T-helper 9 cell (primary cell): ENCODE measurements at regions not wholly inside any gene's neighbourhood (a gene's known extent, or its start where the extent isn't known, plus 50 kb on each side); places are given as distances from the start of the nearest gene placed in this dataset.

Experiments
- DNase-seq: peaks from one replicate; pipeline ENCODE4 v3.0.0-alpha.2; 2020

DNA sequence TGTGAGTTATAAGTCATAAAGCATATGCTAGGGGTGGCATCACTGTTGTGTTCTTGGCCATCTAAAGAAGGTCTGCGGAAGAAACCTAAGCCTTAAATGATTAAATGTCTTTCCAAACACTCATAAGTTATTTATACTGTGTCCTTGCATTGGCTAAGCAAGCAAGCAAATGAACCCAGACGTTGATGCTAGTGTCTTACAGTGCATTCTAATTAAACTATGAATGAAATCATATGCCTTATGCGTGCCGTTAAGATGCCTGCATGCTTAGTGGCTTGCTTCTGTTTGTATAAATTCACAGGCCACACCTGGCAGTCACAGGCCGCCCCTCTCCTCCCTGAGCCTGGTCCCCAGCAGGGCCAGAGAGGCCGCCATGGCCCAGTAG lies 49.9 kb downstream of the RIN2 start:
- DNase-seq: no peak

DNA sequence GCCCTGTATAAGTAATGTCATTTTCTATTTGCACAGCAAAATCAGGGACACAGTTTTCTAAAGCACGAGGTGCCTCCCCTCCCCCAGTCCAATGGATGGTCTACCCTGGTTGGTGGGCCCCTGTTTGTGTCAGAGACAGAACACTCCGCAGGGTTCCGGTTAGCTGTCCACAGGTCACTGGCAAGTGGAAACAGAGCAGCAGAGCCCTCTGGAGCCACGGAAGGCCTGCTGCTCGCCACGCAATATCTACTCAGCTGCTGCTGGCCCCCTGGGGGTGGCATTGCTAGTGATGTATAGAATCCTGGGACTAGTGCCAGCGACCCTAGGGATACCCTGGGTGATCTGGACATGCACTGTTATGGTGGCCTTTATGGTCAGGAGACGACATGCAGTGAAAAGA lies 50.4 kb downstream of the RIN2 start:
- DNase-seq: no peak

DNA sequence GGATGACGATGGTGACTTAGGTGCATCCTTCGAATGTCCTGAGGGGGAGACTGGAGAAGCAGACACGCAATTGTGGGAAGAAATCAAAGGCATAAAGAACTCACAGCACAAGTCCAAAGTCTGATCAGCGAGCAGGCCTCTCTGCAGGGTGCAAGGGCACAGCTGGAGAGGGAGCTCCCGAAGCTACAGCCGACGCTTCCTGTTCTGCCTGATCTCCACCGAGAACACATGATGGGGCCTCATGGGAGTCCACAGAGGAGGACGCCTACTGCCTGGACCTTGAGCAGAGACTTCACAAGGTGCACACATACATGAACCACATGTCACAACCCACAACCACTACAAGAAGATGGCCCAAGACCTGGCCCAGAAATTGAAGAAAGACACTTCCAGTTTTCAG lies 51.4 kb downstream of the RIN2 start:
- no peak for DNase-seq

DNA sequence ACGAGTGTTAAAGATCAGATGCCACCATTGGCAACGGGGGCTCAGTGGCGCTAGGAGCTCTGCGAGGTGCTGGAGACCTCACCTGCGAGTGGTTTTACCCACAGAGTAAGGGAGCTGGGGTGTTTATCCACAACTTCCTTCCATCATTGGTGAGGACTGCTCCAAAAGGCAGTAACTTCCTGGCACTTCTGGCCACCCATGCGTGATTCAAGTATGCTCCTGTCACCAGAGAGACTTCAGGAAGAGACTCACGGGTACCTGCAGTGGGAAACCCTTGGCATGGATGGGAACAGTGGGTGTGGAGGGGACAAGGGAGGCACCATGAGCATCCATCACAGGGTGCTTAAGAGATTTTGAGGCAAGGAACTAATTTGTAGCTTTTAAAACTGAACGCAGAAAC lies 53.2 kb downstream of the RIN2 start:
- no peak for DNase-seq

DNA sequence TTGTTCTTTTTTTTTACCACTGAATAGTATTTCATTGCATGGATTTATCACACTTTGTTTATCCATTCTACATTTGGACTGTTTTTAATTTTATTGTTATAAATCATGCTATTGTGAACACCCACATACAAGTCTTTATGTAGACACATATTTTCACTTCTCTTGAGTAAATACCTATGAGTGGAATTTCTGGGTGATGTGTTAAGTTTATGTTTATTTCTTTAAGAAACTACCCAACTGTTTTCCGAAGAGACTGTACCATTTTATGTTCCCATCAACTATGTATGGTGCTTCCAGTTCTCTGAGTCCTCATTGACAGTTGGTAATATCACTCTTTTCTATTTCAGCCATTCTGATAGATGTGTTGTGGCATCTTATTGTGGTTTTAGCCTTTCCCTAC lies 54.0 kb downstream of the RIN2 start:
- DNase-seq: no peak

DNA sequence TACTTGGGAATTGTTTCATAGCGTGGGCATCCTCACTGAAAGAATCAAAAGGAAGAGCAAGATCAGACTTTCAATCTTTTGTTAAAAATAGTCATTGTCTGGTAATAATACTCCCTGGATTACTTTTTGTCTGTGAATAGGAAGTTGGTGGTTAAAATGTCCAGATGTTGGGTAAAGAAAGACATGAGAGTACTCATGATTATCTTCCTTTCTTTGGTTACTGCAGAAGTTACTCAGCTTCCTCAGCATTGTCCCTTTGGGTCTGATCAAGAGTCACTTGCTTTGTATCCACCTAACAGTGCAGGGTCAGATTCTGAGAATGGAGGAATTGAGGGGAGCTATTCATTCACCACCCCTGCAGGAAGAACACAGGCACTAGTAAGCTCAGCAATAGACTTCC lies 54.6 kb downstream of the RIN2 start:
- DNase-seq: no peak

DNA sequence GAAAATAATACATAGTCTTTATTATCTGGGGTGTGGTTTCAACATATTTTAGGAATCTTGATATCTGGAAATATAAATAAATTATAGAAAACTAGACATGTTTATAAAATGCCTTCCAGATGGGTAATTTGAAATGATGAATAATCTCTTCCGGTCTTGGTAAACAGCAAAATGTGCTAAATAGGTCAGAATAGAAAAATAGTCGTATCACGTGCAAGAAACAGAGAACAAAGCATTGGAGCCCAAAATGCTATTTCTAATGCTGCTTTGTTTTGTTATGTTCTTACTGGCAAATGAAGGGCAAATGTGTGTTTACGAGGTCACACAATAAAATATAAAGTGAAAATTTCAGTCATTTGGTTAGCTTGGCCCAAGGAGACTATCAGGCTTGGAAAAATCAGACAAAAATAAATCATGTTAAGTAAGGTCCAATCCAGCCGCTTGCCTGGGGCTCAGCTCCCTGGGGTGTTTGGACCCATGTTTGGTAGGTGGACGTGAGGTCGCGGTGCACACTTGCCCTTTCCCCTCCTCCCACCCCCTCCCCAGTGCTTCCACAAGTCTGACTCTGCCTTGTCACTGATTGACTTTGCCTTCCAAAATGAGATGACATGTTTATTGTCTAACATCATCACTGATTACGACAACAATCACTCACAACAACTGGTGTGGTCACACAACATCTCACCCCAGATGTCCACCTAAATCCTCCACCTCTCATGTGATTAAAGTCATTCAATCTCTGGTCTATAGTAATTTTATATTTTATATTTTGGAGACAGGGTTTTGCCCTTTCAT lies 56.0 kb downstream of the RIN2 start:
- no peak for DNase-seq

DNA sequence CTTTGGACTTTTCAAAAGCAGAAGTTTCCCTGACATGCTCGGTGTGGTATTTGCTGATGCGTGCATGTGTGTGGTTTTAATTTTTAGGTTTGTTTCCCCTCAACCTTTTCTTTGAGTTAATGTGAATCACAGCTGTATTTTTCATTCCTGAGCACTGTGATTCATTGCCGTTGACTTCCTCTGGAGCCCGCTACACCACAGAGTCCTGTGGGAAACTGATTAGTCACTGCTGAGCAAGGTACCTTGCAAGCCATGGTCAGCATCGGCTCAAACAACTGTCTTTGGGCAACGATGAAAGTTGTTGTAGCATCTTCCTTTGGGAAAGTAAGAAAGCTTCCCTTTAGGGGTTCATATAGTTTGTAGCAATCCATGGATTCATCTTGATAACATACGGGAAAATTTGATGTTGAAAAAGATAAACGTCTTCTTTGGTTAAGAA lies 57.5 kb downstream of the RIN2 start:
- DNase-seq: no peak

DNA sequence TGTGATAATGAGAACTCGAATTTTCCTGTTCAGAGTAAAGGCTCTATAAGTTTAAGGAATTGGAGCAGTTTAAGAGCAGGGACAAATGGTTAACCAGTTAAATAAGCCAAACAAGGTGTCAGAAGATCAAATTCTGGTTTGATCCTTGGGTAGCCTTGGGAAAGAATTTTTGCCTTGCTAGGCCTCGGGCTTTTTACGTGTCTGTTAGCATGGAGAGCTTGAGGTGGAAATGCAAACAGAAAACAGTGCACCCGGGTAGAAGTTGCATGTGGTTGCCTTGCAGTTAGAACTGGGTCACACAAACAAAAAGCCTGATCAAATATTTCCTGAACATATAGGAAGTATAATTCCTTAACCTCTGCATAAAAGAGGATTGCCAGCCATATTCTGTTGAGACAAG lies 58.3 kb downstream of the RIN2 start:
- no peak for DNase-seq

DNA sequence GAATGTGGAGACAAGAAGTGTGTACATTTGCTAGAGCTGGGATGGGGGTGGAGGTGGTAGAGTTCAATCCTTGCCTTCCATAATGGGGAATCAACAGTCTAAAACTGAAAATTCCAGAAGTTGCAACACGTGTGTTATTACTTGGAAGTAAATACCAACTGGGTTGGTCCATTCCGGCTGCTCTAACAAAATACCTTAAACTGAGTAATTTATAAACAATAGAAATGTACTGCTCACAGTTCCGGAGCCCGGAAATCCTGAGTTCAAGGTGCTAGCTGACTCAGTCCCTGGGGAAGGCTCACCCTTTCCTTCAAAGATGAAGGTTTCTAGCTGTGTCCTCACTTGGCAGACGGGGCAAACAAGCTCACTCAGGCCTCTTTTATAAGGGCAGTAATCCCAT lies 59.0 kb downstream of the RIN2 start:
- DNase-seq: no peak

DNA sequence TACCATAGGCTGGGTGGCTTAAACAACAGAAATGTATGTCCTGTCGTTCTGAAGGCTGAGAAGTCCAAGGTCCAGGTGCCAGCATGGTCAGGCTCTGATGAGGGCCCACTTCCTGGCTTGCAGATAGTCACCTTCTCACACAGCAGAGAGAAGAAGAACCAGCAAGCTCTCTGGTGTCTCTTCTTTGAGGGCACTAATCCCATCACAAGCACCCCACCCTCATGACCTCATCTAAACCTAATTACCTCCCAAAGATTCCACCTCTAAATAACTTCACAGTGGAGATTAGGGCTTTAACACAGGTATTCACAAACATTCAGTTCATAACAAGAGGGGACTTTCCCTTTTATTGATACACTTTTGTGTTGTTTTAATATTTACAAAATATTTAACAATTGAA lies 61.1 kb downstream of the RIN2 start:
- no peak for DNase-seq

DNA sequence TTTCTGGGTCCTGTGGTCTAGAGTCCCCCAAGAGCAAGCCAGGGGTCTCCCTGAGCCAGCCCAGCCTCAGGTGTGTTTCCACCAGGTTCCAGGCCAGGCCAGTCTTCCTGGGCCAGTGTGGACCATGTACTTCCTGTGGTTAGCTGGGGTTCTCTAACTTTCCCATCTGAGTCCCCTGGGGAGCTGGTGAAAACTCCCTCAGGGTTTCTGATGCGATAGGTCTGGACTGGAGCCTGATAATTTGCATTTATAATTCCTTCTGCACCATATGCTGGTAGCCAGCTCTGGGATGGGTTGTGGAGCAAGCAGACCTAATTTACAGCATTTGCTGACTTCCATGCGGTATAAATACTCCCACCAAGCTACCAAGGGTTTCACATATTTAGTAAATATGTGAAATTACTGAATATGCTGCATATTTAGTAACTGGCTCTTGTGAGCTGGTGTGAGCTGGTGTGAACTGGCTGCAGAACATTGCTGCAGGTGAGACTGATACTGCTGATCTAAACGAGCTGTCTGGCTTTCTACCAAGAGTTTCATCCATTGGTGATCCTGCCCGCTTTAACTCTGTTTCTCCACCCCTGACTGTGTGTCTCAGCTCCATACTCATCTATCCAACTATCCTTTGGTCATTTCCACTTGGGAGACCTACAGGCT lies 62.6 kb downstream of the RIN2 start:
- no peak for DNase-seq

DNA sequence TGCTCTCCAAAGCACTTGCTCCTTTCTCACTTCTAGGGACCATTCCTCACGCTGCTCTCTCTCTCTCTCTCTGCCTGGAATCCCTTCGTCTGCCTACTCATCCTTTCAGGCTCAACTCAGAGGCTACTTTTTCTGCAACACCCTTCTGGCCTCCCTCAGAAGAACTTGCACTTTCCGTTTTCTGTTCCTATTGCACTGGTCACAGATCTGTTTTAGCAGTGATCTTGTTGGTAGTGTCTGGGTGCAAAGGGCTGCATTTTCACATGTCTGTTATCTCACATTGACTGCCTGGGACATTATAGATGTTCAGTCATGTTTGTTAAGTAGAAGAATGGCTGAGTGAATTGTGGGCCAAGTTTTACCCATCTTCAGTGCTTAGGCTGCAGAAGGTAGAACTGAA lies 63.5 kb downstream of the RIN2 start:
- no peak for DNase-seq

DNA sequence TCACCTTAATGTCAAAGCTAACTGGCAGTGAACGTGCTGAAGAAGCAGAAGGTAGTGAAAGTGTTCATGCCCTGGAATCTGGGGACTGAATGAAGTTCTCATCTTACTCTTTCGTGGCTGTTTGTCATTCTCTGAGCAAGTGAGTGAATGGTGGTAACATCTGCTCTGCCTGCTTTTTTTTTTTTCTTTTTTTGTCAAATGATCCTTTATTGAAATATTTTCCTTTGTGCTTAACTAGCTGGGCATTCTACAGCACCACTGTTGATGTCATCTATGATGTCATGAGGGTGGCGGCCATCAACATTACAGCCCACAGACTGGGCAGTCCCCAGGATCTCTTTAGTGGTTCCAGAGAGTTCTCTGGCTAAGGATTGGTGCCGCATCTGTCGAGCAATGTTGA lies 65.2 kb downstream of the RIN2 start:
- DNase-seq: no peak

DNA sequence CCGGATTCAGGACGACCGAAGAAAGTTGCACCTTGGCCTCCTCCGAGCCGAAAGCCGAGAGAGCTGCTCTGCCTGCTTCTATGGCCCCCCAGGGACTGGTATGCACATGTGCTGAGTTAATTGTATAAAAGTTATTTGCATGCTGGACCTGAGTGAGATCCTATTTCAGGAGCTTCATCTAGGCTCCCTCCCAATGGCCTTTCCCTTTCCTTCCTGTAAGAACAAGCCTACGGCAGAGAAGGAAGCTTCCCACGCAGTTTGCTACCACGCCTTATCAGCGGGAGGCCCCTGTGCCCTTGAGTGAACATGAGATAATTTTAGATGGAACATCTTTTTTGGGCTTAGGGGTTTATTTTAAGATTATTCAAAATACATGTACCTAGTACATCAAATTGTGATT lies 65.9 kb downstream of the RIN2 start:
- no peak for DNase-seq

DNA sequence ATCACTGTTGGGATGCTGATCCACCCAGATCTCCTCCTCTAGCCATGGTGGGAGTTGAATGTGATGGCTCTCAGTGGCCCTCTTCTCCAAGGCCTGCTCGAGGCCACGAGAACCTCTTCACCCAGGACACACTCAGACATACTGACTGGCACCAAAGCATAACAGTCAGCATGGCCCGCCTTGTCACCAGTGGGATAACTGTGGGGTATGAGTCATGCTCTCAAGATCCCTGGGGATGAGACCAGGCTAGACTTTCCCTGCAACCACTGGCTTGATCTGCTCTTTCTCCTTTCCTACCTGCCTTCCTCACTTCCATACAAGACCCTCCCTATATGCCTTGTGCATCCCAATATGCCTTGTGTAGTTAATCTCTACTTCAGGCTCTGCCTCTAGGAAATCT lies 66.8 kb downstream of the RIN2 start:
- no peak for DNase-seq

DNA sequence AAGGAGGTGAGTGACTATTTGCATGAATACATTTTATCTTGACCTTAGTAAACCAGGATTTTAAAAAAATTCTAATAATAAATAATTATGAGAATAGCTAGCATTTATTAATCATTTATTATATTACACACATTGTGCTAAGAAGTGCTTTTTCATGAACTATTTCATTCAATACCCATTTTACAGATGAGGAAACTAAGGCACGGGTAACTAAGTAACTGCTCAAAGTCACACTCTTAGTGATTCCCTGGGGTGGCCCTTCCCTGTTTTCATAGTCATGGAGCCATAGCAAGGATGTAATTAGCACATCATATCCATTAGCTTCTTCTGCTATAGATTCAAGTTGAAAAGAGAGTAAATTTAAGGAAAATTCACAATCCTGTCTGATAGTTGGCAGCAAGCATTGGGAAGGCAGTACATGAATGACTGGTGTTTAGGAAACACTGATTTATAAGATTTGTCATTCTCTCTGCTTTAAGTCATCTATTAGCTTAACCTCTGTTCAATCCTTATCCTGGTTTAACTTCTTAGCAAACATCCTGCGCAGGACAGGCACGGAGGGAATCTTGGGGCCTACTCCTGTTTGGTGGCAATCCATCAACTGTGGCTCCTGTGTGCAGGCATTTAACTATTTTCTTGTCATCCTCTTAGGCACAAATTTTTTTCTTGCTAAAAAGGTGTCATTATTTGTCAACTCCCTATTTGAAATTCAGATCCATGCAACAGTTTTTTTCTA lies 68.3 kb downstream of the RIN2 start:
- DNase-seq: no peak

DNA sequence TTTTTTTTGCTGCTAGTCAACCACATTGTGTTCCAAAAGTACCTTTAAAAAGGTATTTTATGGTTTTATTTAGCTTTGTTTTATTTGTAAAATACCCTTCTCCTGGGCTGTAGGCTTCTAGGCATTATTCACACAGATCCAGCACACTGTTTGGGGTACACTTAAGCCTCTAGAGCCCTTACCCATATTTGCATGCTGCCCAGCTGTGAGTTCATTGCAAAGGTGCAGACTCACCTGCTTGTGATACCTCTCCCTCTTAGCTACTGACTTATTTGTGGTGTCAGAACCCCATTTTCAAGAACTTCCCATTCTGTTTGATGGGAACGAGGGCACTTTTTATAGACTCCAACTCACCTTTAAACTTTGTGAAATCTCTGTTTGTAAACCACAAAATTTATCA lies 69.8 kb downstream of the RIN2 start:
- DNase-seq: no peak

DNA sequence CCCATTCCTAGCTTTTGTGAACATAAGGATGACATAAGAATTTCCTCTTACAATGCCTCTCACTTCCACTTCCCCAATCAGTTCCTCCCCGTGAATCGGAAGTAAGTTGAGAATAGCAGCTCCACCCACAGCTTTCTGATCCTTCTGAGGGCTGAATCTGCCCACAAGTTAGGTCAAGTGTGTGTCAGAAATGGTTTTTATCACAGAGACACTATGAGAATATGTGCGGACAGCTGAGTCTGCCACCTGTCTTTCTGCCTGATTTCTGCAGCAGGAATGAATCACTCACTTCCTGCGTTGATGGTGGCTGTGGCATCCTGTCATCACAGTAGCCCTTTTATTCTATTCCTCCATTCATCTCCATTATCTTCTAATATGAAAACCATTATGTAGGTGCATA lies 70.2 kb downstream of the RIN2 start:
- no peak for DNase-seq

DNA sequence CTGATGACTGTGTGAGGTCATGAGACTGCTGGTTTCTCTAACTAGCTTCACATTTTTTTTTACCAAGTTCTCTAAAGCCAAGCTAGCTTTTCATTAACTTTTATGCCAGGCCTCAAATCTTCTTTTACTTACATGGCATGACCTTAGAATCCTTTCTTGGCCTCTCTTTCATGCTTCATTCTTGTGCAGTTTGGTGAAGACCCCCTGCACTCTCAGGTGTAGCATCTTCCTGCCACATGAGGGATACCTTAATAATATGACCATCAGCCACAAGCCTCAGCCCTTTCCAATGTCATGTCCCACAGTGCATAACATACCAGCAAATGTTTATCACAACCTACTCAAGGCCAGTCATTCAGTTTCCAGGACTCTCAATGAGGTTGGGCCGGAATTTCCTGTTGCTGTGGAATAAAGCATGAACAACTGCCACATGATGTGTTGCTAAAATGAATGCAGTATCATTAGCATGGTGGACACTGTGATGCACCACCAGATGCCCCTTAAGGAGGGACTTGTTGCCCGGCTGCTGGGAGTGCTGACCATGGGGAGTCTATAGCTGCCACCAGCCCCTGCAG lies 72.2 kb downstream of the RIN2 start:
- no peak for DNase-seq

DNA sequence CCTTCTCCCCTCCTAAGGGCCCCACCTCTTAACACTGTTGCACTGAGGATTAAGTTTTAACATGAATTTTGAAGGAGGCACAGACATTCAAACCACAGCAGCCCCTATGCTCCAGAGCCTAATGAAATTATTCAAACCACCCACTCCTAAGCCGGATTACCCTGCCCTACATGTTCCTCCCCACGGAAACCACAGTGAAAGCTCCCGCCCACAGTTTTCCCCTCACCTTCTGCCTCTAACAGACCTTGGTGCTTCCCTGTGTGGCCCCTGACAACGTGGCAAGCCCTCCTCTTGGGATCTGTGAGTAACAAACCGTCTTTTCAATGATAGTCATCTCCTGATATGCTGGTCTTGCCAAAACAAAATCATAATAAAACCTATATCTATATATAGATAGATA lies 74.8 kb downstream of the RIN2 start:
- no peak for DNase-seq

DNA sequence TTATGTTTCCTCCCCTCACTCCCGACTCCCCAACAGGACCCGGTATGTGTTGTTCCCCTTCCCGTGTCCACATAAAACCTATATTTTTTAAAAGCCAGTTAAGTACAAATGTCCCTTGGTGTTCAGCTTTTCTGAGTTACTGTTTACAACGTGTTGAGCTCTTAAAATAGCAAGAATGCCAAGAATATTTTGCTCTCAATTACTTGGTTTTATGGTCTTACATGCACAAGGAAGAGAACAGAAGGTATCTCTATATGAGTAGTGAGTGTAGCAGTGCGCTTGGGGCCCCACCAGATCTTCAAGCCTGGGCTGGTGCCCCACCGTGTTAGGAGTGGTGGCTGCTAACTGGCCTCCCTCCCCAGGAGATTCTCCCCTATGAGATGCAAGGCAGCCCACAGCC lies 75.3 kb downstream of the RIN2 start:
- no peak for DNase-seq

DNA sequence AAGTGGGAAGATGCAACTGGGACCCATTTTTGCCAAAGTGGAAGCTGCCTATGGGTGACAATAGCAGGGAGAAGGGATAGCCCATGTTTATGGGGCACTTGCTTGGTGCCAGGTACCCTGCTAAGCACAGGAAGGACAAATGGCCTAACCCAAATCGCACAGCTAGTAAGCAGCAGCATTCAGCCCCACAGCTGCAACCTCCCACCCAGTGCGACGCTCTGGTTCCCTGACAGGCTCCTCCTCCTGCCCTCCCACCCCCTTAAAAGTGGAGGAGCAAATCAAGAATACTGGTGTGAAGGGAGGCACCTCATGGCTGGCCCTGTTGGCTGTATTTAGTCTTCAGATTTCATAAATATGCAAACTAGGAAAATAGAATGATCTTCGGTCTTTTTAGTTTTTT lies 76.2 kb downstream of the RIN2 start:
- no peak for DNase-seq

DNA sequence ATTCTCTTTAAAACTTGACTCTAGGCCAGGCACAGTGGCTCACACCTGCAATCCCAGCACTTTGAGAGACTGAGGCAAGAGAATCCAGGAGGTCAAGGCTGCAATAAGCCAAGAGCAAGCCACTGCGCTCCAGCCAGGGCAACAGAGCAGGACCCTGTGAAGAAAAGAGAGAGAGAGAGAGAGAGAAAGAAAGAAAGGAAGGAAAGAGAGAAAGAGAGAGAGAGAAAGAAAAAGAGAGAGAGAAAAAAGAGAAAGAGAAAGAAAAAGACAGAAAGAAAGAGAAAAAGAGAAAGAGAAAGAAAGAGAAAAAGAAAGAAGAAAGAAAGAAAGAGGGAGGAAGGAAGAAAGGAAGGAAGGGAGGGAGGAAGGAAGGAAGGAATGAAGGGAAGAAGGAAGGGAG lies 76.7 kb downstream of the RIN2 start:
- no peak for DNase-seq
